GM19043 (cell line): ENCODE measurements at regions not wholly inside any gene's neighbourhood (a gene's known extent, or its start where the extent isn't known, plus 50 kb on each side); places are given as distances from the start of the nearest gene placed in this dataset.

Source experiments
- ATAC-seq: cut with Tn5 transposase; IDR thresholded peaks from one replicate; pipeline ENCODE4 v1.9.1; 2021; ENCODE audit warnings: low read depth; ENCODE audit not compliant: unreplicated experiment

DNA sequence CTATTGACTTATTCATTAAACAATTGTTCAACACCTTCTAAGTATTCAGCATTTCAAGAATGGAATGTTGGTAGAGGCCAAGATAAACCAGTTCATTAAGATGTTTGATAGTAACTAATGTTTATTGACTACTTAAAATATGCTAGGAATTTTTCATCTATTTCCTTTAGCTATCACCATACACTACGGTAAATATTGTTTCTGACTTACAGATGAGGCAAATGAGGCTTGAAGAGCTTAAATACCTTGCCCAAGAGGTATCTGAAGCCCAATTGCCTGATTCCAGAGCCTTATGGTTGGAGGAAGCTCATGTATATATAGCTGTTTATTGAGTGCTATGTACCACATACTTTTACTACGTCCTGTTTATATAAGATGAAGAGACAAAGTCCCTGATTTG lies 286.2 kb downstream of the NDFIP2 start:
- no peak for ATAC-seq

DNA sequence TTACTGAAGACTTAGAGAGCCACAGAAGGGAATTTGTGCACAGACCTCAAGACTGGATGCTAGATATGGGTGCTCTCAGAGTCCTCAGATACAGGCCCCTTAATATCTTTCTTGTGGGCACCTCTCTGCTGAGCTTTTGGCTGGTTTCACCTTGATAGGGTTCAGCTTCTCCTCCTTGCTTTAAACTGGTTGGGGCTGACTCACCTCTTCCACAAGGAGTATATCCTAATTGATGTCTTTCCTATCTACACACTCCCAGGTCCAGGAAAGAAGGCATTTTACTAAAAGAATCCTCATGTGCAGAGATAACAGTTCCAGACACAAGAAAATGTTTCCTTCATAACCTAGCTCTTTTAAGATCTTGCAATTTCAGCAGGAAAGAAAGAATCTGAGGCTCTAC lies 284.4 kb downstream of the NDFIP2 start:
- no peak for ATAC-seq

DNA sequence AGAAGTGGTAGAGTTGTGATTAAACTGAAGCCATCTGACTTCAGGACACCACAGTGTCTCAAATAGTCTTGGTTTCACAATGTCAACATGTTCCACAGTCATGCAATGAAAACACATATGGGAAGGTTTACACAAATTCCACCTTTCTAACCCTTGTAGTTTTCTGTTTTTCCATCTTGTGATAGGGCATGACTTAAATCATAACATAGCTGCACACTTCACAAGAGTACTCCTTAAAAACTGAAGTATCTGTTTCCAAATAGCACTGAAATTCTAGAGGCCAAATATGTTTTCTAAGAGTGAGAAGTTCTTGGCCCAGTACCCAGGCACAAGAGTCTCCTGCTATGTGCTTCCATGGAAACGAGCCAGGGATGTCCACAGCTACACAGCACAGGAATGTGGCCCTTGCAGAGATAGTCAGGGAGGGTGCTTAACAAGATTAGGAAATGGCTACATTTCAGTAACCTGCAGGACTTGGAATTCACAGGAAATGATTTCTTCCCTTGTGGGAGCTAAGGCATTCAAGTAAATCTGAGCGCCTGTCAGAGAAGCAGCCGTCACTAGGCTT lies 269.1 kb downstream of the NDFIP2 start:
- no peak for ATAC-seq

DNA sequence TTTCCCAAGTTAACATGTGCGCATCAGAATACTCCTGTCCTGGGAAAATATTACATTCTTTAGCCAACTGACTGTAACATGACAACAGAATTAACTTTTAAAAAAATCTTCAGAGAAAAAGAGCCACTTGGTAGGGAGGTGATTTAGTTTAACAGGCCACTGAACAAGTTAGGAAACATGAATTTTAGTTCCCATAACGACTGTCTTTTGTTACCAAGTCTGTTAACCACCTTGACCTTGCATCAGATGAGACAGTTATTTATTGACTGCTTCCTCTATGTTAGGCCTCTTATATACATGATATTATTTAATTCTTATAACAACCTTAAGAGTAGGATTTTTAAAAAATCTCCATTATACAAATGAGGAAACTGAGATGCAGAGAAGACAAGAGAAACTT lies 268.6 kb downstream of the NDFIP2 start:
- ATAC-seq, result no peak

DNA sequence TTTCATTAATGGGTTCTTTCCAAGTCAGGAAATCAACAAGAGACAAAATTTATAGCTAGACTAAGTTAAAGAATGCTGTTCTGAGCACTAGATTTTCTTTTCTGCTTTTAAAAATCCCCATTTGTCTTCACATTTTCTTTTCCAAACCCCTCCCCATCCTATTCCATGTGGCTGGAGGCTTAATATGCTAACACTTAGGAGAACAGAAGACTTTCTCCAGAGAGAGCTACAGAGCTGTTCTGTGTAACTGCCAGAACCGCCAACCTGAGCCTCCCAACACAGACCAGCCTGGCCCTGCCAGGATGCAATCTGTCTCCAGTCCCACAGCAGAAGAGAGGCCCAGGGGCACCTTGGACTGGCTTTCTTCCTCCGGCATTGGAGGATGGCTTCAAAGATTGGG lies 264.1 kb downstream of the NDFIP2 start:
- no peak for ATAC-seq

DNA sequence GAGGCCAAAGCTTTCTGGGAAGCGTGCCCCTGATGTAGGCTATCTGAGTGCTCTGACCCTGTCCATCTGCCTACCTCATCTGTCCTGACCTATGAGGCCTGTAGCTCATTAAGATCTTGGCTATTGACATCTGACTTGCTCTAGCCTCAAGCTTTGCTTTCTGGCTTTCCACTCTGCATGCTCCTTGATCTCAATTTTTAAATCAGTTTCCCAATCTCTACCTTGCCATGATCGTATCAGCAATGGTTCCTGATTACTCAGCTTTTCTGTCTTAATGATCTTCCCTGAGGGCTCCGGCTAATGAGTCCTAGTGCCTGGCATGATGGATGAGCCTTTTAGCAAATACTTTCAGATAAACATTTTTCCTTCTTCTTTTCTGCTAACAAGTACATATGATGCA lies 262.0 kb downstream of the NDFIP2 start:
- no peak for ATAC-seq

DNA sequence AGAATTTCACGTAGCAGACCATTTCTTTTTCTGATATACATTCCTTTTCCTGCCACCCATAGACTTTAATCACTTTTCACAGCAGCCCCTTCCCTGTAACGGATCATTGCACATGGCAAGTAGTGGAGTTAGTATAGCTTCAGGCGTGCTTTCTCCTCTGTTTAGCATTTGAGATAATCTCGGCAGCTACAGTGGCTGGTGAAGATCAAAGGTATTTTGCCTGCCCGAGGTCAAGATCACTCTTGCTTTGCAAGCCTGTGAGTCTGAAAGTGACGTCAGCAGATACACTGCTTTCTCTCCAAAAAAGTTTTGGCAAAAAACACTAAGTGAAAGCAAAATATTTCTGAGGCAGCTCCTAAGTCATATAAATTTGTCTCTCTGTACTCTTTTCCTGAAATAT lies 260.0 kb downstream of the NDFIP2 start:
- ATAC-seq, result no peak

DNA sequence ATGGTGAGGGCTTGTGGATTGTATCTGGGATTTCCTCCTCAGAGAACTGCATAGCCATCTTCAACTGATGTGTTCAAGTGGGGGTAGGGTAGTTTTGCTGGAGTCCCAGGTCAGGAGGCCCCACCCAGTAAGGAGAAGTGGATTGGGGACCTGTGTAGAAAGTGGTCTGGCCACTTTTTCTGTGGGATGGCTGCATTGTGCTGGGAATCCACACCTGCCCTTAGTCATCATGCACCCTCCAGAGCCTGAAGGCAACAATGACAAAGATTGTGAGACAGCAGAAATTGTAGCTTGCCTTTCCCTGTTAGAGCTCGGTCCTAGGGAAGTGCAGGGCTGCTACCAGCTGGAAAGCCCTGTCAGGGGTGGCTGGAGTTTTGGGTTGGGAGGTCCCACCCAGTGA lies 255.4 kb downstream of the NDFIP2 start:
- no peak for ATAC-seq

DNA sequence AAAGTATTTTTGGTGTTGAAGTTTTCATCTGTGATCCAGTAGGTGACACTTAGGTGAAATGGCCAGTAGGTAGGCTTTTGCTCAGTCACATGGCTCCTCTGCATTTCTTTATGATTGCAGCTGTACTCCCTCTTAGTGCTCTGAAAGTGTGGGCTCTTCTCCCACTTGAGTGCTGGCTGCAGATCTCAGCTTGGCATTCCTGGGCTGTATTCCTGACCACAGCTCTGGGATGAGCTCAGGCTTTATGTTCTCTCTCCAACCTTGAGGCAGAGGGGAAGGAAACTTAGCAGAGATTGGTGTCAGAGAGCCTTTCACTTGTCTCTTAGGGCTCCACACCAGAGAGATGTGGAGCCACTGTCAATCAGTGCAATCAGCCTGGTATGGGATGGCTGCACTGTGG lies 254.3 kb downstream of the NDFIP2 start:
- ATAC-seq, result no peak

DNA sequence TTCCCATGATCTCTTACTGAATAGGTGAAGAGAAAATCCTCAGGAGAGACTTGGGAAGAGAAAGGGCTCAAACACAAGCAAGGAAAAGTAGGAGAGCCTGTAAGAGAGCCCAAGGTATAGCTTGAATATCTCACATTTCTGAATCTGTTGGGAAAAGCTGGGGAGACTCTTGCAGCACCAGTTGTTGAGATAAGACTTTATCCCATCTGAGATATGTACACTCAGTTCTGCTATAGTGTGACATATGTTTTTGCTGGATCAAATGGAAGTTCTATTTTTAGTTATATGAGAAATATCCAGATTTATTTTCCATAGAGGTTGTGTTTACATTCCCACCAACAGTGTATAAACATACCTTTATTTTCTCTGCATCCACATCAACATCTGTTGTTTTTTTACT lies 246.1 kb downstream of the NDFIP2 start:
- ATAC-seq, result no peak

DNA sequence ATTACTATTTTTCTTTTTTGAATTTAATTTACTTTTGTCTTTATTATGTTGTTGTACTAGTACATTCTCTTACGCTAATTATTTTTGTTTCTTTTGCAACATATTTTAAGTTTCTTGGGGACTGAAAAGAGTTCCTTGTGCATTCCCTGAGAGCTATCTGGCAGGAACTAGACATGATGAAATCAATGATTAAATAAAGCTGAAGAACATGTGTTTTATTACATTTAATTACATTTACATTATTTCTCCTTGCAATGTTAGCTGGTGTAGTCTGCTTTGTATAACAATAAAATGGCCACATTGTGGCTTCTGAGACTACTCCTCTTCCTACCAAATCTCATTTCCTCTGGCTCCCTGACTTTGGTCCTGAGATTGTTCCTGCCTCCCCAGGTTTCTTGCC lies 244.9 kb downstream of the NDFIP2 start:
- no peak for ATAC-seq

DNA sequence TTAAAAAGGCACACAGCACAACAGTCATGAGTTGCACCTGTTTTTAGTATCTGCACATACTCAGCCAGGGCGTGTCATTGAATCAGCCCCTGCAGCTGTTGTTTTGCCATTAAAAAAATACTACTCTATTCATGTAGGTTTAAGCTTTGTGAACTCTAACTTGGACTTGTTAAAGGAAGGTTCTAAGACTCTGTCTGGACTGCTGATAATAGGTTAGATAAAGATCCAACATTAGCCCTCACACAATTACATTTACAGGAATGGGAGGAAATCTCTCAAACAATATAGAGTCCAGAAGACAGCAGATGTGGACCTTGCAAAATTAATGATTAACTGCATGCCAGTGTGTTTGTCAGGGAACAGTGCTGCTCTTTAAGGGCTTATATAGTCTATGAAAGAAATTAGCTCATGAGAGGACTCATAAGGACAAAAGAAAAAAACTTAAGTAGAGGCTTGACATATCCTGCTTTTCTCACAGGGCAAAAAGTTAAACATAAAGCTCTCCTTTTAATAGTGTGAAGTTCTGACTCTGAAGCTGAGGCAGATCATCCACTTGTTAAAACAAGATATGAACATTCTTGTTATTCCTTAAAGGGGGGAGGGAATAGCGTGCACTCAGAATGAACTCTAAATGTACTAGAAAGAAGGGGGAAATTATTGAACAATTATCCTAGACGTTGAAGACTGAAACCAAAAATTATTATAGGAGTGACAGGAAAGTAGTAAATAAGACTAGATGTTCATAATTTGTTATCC lies 243.6 kb downstream of the NDFIP2 start:
- no peak for ATAC-seq

DNA sequence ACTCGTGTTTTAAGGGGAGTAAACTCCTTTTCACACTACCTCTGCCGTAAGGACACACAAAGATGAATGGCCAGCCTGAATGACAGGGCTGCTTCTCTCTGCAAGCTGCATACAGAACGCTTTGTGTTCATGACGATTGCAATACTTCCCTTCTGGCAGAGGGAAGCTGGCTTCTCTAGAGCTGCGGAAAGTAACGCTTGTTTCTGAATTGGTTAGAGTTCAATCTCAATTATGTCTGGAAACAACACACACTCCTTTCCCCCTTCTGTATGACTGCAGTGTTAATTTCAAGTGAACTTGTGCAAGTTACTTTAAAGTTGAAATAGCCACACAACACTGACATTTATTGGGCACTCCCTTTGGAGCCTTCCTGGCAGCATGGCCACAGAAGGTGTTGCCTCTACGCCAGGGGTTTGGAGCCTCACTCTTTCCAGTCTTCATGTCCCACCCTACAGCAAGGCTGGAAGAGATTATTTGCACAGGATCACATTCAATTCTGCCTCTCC lies 242.6 kb downstream of the NDFIP2 start:
- no peak for ATAC-seq

DNA sequence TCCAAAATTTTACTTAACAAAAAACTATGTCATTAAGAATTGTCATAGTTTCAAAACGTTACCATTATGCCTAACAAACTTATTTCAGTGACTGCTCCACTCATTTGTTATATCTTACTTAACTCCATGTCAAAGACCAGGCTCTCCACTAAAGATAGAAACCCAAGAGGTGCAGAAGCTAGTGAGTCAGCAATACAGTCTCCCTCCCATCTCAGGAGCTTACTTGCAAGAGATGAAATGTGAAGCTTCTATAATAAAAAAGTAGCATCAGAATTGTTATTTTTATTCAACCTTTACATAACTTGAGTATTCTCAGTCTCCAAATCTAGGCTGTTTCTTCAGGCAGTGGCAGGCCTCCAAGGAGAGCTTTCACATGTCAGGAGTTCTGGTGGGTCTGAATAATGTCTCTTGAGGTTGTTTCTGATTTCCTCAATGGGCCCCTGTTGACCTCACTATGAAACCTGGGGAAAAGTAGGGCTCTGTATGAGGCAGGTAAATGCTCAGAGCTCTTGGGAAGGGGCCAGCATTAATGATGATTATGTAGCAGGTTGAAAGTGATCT lies 242.0 kb downstream of the NDFIP2 start:
- ATAC-seq, result no peak

DNA sequence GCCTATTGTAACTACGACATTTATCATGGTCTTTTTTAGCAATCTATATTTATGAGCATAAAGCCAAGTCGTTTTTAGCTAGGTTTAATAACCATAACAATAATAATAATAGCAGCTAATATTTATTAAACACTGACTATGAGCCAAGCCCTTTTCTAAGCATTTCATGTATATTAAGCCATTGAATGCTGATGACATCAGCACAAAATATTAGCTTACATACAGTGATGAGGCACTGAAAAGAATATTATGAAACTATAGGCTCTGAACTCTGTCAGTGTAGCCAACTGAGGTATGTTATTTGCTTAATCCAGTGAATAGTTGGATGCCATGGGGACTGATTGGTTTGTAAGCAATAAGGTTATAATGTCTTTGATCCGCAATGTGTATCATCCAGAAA lies 235.2 kb downstream of the NDFIP2 start:
- ATAC-seq, result no peak

DNA sequence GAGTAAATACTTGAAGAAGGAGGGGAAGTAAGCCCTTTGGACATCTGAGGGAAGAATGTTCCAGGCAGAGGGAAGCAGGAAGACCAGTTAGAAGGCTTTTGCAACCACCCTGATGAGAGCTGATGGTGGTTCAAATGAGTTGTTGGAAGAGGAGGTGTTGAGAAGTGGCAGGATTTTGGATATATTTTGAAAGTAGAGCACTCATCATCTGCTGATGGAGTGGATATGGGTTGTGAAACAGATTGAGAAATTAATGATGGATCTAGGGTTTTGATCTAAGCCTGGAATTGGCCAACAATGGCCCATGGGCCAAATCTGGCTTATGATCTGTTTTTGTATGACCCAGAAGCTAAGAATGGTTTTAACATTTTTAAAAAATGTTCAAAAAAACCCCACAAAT lies 230.7 kb downstream of the NDFIP2 start:
- no peak for ATAC-seq

DNA sequence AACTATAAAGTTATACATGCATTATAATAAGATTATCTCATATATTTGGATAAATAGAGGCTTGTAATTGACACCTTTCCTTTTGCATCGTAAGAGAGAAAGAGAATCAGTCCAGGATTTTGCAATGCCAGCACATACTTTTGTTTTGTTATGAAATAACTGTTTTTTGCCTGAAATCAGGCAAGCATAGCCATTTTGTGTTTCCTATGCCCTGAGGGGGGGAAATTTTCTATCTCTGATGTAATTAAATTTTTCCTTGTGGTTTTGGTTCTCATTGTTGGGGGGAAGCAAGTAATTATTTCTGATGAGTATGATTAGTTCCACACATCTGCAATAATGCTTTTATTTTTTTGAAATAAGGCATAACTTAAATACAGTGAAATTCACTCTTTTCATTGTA lies 229.4 kb downstream of the NDFIP2 start:
- ATAC-seq, result no peak

DNA sequence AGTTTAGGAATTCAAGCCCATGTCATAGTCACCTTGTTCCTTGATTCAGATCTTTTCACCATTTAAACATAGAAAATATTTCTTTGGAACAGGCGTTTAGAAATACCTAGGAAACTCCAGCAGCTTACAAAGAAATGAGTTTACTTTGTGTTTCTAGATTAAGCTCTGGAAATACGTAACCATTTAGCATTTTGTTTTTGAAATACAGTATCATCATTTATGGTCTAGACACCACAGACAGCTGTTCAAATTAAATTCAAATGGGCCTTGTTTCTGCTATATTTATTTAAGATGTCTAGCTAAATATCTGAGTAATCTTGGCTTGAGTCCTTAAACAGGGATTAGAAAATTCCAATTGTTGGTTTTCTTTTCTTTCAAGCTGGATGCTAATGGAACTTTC lies 228.5 kb downstream of the NDFIP2 start:
- no peak for ATAC-seq

DNA sequence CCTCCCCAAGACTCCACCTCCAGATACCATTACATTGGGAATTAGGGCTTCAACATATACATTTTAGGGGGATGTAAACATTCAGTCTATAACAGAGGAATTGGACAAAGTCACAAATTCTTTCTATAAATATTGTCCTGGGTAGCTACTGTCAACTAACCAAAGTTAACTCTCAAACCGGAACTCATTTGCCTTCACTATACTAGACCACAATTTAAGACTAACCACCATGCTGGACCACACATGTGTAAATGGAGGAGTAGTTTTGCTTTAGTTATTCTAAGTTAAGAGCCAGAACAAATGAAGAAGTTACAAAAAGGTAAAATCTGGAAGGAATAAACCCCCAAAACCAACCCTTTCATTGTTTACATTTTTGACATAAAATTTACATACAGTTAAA lies 222.8 kb downstream of the NDFIP2 start:
- no peak for ATAC-seq

DNA sequence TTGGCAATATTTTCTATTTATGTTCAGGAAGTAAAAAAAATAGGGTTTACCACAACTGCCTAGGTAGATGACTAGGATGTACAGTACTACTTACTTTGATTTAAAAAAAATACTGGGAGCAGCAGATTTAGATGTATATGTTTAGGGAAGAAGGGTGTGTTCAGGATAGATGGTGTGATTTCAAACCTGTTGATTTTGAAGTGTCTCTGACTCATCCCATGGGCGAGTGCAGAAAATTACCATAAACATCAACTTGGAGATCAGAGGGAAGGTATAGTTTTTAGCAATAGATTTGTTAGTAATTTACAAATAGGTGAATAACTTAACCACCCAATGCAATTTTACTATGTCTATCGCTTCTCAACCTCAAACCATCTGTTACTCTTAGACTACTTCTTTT lies 214.8 kb downstream of the NDFIP2 start:
- ATAC-seq, result no peak

DNA sequence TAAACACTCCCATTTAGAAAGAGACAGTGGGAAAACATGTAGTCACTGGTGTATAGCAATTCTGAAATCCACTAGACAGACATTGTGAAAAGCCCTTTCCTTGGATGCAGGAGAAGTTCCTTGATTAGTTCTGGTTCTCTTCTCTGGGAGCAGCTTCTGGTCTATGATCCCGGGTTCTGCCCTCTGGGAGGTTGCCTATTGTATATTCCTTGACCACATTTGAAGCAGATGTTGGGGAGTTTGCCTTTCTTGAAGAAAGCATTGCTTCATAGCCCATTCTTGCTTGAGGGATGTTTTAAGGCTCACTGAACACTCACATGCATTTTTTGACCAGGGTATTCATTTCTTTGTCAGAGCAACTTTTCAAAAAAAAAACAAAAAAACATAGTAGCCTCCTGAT lies 211.9 kb downstream of the NDFIP2 start:
- ATAC-seq, result no peak

DNA sequence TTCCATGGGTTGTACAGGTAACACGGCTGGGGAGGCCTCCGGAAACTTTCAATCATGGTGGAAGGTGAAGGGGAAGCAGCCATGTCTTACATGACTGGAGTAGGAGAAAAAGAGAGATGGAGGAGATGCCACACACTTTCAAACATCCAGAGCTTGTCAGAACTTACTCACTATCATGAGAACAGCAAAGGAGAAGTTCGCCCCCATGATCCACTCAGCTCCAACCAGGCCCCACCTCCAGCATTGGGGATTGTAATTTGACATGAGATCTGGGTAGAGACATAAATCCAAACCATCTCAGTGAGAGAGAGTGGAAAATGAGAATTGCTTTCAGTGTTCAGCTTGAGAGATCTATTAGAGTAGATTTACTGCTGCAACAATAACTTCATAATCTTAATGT lies 210.9 kb downstream of the NDFIP2 start:
- no peak for ATAC-seq
